IPS-11a (cell line): ENCODE measurements at regions not wholly inside any gene's neighbourhood (a gene's known extent, or its start where the extent isn't known, plus 50 kb on each side); places are given as distances from the start of the nearest gene placed in this dataset.

Experiments
- H3K4me3 ChIP-seq: one replicate; pipeline ENCODE4 v1.5.1; 2013; ENCODE audit warnings: low read depth, low read length, control low read depth

DNA sequence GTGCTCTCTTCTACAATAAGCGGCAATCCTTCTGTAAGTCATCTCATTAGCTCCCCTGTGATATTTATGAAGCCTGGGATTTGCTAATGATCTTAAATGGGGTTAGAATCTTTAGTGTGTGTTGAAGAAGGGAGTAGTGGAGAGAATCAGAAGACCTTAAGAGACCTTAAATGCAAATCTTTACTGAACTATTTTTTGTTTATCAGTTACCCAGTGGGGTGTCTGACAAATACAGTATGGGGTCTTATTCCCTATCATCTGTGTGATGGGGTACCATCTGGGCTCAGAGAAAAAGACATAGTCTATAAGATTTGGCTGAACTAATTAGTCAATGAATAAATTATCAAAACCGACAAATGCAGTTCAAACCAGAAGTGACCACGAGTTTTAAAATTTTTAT, 378.4 kb upstream of the SGCD start:
- no peak overlapping the region for H3K4me3 ChIP-seq

DNA sequence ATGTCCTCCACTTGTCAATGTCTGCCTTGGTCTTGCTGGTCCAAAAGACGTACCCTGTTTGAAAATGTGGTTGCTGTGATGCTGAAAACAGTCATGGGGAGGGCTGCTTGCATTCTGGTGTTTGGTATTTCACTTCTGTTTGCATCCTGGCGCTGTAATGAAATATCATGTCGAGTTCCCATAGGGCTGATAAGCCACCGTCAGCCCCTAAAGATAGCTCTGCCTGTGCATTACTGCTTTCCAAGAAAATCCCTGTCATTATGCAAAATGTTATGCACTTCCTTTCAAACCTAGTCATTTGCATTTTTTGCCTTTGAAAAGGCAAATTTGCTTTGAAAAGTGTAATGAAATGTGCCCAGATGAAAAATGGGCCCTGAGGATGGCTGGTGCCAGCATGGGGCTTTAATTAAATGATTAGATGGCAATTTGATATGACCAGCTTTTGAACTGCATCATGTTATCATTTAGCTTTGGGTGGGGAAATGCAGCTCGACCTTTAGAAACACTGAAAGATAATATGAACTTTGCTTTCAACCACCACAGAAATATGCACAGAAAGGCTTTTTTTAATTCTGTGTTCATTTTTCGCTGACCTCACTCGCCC, 374.4 kb upstream of the SGCD start:
- H3K4me3 ChIP-seq = no peak overlapping the region

DNA sequence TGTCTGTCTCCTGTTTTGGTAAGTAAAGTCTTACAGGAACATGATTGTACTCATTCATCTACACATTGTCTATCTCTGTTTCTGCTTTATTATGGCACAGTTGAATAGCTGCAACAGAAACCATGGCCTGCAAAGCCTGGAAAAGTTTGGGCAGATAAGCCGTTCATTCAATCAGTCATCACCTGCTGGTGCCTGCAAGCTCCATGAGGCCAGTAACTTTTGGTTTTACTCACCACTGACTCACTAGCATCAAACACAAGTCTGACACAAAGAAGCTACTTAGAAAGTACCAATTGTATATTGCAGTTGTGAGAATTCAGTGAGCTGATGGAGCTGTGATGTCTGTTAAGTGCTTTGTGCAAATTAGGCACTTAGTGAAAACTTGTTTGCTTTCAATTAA, 373.6 kb upstream of the SGCD start:
- H3K4me3 ChIP-seq = no peak overlapping the region

DNA sequence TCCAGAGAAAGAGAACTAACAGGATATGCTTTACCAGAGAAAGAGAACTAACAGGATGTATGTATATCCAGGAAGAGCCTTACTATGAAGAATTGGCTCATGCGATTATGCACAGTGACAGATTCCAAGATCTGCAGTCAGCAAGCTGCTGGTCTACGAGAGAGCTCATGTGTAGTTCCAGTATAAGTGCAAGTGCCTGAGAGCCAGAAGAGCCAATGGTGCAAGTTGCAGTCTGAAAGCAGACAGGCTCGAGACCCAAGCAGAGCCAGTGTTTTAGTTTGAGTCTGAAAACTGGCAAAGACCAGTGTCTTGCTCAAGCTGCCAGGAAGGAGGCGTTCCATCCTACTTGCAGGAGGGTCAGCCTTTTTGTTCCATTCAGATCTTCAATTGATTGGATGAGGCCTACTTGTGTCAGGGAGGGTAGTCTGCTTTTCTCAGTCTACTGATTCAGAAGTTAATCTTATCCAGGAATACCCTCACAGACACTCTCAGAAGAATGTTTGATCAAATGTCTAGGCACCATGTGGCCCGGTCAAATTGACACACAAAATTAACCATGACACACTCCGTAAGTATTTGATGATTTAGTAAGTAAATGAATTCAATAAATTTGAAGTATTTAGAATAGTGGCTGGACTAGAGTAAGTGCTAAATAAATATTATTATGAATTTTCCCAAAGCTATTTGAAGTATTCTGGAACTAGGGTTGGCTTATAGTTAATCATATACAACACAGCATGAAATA, 372.1 kb upstream of the SGCD start:
- no peak overlapping the region for H3K4me3 ChIP-seq

DNA sequence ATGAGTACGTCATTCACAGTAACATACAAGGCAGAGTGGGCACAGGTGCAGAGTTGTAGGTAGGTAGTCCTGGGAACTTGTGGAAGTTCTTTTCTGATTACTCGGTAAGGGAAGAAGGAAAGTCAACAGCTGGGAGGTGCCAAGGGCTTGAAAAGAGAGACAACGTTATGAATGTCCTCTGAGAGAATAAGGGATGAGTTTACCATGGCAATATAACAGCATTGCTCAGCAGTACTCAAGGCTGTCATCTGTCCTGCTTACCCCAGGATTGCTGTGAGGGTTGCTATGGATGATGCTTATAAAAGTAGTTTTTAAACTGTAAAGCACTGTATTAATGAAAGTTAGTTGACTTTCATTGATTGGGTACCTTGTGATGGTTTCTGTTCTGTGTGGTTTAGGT, 369.1 kb upstream of the SGCD start:
- H3K4me3 ChIP-seq = no peak overlapping the region

DNA sequence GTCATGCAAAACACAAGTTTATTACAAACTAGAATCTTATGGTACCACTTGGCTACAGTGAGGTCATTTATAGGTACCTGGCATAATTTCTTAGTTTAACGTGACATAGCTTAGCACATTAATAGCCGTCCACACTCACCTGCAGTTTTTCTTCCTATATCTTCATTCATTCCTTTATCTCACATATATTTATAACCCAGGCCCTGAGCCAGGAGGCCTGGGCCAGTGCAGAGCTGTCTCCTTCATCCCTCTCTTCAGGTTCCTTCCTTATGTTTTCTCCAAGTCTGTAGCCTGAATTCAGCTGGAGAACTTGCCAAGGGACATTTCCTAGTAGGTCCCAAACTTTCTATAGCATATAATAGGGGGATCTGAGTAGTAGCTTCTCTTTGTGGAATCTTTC, 367.9 kb upstream of the SGCD start:
- no peak overlapping the region for H3K4me3 ChIP-seq

DNA sequence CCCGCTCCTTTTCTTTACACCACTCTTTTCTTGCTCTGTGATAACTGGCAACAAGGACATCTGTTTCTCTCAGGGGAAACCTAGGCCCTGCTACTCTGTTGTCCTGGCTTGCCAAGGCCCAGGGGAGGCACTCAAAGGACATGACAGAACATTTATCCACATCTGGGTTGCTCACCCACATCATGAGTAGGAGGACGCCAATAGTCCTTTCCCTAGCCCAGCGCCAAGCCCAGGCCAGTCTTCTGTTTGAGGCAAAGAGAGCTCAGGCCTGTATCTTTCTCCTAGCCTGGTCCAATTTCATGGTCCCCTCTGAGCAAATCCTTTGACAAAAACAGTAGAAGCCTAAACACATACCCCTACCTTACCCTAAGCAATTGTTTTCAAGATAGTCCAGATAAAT, 366.8 kb upstream of the SGCD start:
- no peak overlapping the region for H3K4me3 ChIP-seq

DNA sequence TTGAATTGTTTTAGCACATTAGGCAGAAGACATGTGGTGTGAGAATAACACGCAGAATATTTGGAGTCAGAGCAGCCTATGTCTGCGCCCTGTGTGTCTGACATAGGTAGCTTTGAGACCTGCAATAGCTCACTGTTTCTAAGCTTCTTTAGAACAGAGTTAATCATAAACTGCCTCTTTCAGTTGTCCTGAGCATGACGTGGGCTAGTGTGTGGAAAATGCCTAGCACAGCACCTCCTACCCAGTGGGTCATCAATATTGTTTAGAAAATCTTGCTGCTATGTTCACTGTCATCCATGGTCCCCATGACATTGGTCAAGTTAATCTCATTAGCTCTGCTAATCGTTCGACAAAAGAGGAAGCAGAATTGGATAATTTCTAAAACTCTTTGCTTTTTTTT, 357.4 kb upstream of the SGCD start:
- no peak overlapping the region for H3K4me3 ChIP-seq

DNA sequence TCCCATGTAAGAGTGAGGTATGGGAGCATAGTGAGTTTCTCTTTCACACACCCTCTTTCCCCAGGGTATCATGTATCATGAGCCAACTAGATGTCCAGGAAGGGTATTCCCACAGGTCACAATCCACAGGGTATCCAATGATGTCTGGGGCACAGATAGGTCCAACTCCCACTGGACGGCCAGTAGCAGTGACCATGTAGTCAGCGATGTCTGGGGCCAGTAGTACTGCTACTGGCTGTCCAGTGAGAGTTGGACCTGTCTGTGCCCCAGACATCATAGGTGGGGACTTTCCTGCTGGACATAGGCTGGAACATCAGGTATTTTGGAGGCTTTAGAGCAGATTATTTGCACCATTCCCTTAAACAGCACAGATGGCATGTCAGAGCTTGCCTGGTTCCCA, 352.6 kb upstream of the SGCD start:
- no peak overlapping the region for H3K4me3 ChIP-seq

DNA sequence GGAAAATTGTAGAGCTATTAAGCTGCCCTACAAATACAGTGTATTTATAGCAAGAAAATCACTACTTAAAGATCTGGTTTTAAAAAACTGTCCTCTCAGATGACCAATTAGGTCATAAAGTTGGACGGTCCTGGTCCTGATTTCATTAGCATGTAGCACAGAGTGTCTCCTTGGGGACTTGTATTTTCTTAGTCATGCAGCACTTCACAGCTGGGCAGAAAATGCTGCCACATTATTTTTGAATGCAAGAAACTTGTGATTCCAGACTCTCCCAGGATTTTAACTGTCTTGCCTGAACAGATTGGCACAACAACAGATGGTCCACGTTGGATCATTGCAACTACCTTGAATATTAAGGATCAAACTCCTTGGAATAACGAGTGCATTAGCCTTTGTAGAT, 348.1 kb upstream of the SGCD start:
- H3K4me3 ChIP-seq = no peak overlapping the region

DNA sequence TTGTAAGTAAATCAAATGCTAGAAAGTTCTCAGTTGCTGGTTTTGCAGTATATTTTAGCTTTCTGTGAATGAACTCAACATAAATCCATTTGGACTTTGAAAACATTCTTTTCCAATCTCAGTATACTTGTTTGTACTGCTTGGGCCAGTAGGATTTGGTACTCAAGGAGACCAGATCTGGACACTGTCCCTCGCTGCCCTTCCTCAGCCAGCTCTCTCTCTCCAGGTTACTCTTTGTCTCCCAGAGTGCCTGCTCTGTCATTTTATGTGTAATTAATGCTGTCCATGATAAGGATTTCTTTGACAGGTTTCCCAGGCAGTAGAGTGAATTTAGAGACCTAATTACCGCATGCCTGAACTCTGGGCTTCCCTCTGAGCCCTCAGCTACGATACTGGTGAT, 344.6 kb upstream of the SGCD start:
- H3K4me3 ChIP-seq = no peak overlapping the region

DNA sequence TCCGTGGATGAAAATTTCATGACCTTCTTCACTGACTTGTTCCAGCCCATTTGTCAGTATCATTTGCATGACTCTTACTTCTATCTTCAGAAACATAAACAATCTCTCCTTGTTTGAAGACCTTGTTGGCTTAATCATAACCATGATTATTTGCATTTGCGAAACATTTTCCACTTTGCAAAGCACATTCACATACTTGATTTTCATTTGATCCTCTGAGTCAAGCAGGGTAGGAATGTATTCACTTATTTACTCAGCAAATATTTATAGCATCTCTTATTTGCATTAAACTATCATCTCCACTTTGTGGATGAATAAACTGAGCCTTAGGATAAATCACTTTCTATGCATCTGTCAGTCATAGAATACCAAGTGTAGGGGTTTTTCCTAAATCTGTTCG, 343.0 kb upstream of the SGCD start:
- H3K4me3 ChIP-seq = no peak overlapping the region

DNA sequence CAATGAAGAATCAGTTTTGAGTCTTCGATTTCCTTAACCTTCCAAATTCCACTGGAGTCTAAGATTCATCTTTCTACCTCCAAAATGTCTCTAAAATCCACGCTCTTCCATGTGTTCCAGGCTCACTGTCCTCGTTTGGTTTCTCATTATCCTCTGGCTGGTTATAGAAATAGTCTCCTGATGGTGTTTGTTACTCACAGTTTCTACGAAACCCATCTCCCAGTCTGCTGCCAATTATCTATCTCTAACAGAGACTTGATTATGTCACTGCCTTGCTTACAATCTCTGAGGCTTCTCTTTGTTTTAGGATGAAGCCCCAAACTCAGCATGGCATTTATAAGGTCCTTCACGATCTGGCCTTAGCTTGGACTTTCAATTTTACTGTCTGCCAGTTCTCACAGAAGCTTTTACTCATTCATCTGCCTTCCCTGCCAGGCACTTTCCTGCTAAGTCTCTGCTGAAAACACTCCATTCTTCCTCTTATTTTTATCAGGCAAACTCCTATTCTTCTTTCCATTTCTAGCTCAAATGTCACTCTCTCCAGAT, 339.6 kb upstream of the SGCD start:
- no peak overlapping the region for H3K4me3 ChIP-seq

DNA sequence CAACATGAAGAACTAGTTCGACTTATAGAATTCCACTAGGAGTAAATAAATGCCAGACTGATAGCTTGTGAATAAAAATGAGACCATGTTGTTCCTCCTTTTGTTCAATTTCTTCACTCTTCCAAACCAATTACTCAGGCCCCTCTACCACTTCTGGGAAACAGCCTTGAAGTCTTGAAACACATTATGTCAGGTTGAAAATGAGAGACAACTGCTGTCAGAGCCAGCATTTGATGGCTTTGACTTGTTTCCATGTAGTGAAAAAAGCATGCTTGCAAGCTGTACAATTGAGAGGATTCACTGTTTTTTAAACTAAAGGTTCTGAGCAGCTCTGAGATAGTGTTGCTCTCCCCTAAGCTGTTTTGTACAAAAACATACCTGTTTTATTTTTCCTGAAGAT, 337.1 kb upstream of the SGCD start:
- no peak overlapping the region for H3K4me3 ChIP-seq

DNA sequence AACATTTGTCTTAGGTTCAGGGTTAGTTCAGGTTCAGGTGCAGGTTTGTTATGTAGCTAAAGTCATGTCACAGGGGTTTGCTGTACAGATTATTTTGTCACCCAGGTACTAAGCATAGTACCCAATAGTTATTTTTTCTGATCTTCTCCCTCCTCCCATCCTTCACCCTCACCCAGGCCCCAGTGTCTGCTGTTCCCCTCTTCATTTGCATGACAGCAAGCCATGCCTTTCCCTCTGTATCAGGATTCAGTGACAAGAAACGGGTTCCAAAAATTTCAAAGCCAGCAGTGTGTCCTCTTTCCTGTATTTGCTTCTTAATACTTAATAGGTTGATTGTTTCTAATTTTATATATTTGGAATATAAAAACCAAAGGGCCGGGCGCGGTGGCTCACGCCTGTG, 330.8 kb upstream of the SGCD start:
- H3K4me3 ChIP-seq = no peak overlapping the region

DNA sequence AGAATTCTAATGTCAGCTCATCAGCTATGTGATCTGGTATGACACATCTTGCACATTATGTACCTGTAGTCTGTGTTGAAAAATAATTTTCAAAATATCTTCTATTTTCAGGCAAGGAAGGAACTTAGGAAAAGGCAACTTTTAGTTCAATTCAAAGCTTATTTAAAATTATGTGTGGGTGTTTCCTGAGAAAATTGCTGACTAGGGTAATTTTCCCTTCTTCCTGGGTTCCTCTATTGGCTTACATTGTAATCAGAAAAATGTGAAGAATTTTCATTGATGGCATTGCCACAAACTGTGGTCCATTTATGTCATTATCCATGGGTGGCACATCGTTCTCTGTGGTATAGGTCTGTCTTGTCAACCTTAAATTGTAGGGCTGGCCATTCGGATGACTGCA, 328.7 kb upstream of the SGCD start:
- no peak overlapping the region for H3K4me3 ChIP-seq

DNA sequence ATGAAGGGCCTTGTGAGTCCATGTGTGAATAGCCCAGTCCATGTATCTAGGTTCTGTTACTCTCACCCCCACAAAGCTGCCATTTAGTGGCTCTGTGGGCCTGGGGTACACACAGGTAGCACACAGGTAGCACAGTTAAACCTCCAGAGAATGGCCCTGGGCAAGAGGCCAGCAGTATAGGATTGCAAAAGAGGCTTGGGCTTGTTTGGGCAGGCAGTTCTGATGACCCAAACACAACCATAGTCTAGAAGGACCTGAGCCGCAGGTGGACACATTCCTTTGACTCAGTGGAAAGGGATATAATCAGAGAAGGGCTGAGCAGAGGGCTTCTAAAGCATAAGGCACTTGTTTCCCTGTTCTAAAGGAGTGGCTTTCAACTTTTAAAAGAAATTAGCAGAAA, 326.8 kb upstream of the SGCD start:
- H3K4me3 ChIP-seq = no peak overlapping the region

DNA sequence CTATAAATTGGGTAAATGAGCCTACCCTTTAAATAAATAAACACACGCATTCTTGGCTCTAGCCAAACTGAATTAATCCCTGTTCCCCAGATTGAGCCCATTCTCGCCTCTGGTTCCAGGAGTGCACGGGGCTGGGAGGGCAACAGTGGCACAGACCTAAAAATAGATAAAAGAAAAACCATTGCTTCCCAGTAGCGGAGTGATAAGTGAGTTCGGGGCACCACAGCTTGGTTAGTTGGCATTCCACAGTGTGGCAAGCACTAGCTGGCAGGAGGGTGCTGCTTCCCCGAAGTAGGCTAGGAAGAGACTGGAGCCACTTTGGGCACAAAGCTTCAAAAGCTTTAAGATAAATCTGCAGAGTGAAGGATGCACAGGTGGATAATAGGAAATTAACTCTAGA, 322.2 kb upstream of the SGCD start:
- H3K4me3 ChIP-seq = no peak overlapping the region

DNA sequence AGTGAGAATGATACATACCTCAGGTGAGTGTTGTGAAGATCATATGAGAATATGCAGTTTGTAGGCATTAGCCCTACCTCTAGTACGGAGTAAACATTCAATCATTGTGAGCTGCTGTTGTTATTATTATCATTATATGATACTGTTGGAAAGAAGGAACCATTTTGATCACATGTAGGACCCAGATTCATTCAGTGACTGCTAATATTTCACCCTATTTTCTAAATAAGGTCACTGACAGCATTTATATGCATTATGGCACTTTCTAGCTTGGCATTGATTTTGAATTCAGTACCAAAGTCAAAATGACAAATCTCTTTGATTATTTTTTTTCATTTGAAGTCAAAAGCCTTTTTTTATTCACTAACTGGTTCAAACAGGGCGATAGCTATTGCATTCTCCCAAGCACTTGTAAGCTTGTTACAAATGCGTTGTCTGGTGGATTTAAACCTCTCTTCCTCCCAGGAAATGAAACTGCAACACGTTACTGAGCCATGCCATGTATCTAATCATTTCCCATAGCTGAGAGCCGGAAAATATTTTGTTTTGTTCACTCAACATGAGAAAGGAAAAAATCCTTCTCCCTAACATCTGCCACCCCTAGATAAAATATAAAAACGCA, 320.8 kb upstream of the SGCD start:
- no peak overlapping the region for H3K4me3 ChIP-seq

DNA sequence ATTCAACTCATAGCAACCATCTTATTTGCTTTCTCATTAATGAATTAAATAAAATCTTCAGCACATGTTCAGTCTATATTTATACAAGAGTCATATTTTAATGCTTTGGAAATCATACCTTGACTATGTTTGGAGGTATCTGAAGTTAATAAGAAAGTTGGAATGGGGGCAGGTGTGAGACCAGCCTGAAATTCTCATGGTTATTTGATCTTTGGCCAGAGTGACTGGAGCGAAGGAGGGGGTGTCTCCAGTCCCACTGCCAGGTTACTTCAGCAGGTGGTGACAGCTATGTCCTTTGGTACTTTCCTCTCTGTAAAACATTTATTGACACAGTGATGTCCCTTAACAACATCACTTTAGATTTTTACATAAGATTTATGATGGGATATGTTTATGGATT, 318.1 kb upstream of the SGCD start:
- no peak overlapping the region for H3K4me3 ChIP-seq

DNA sequence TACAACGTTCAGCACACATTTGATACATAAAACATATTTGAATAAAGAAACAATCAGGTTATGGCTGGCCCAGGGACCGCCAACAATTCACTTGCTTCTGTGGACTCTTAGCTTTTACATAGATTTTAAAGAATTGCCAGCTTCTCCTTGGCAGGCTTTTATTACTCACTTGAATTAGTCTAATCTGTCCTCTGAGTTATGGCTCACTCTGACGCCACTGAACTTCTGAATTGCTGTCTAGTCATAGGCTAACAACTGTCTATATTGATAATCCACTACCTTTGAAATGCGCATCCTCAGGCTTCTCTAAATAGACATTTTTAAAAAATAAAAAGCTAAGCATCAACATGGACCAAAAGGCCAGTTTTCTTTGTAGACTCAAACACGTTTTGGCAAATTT, 317.4 kb upstream of the SGCD start:
- no peak overlapping the region for H3K4me3 ChIP-seq

DNA sequence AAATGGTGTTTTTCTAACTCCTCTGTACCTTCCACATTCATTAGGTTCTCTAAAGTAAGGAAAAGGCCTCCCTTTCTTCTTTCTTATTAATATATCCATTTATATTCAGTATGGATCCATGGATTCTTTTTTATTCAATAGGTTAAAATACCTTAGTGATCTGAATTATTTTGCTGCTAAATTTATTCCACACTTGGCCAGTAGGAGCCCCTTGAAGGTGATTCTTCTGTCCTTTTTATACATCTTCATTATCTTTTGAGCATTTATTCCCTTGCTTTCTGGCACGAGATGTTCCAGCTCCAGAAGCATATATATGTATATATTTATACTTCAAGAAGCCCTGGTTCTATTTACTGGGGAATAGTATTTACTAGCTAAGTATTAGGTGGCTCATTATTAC, 311.8 kb upstream of the SGCD start:
- H3K4me3 ChIP-seq = no peak overlapping the region
